ENCODE measurements at regions not wholly inside any gene's neighbourhood (a gene's known extent, or its start where the extent isn't known, plus 50 kb on each side); places are given as distances from the start of the nearest gene placed in this dataset.

- H3K27me3 ChIP-seq, result no peaks in the 10 kb centered on the region
- no peak for ATAC-seq
- no peaks in the 10 kb centered on the region for H3K4me1 ChIP-seq
- TF ChIP-seq, protein P1, sequence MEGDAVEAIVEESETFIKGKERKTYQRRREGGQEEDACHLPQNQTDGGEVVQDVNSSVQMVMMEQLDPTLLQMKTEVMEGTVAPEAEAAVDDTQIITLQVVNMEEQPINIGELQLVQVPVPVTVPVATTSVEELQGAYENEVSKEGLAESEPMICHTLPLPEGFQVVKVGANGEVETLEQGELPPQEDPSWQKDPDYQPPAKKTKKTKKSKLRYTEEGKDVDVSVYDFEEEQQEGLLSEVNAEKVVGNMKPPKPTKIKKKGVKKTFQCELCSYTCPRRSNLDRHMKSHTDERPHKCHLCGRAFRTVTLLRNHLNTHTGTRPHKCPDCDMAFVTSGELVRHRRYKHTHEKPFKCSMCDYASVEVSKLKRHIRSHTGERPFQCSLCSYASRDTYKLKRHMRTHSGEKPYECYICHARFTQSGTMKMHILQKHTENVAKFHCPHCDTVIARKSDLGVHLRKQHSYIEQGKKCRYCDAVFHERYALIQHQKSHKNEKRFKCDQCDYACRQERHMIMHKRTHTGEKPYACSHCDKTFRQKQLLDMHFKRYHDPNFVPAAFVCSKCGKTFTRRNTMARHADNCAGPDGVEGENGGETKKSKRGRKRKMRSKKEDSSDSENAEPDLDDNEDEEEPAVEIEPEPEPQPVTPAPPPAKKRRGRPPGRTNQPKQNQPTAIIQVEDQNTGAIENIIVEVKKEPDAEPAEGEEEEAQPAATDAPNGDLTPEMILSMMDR (IDR thresholded peaks at IDR 0.05), result no peak
- no peak for TF ChIP-seq POLR2AphosphoS5 (IDR thresholded peaks at IDR 0.05)
- no peak for TF ChIP-seq EP300 (IDR thresholded peaks at IDR 0.05)
- no peak for TF ChIP-seq POLR2A (IDR thresholded peaks at IDR 0.05)
- H3K27ac ChIP-seq, result no peak overlapping the region
- 92 to 95% methylated on average over 5 of the region's 5 CpGs for WGBS, 2 donors (ENCODE audit: low coverage in 1 of 2)
- no peak overlapping the region for H3K4me3 ChIP-seq
- no peaks in the 10 kb centered on the region for H3K36me3 ChIP-seq
- H3K9me3 ChIP-seq, result no peaks in the 10 kb centered on the region
Observed at GRCh38 chr20:52667358-52667757, 304.8 kb upstream of the TSHZ2 start.

DNA sequence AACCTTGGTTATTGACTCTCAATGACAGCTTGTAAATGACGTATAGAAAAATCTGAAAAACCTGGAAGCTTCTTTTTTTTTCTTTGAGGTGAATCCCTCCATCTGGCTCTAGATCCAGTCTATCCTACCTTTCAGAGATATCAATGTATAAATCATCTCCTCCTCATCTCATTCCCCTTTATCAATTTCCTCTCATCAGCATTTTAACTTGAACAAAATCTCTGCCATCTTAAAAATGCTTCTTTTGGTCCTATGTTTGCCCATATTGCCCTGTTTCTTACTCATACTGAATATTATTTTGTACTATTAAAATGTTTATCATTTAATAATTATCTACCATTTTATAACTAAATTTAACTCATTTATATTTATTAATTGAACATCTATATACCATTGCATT, 306.7 kb upstream of the TSHZ2 start:
- ATAC-seq, result no peak
- no peak overlapping the region for H3K4me3 ChIP-seq
- no peak overlapping the region for H3K27ac ChIP-seq
- no peaks in the 10 kb centered on the region for H3K9me3 ChIP-seq
- TF ChIP-seq EP300 (IDR thresholded peaks at IDR 0.05), result no peak
- no peak for TF ChIP-seq POLR2A (IDR thresholded peaks at IDR 0.05)
- TF ChIP-seq POLR2AphosphoS5 (IDR thresholded peaks at IDR 0.05), result no peak
- TF ChIP-seq, protein P1 (IDR thresholded peaks at IDR 0.05), result no peak
- H3K4me1 ChIP-seq, result no peaks in the 10 kb centered on the region
- WGBS, 2 donors (ENCODE audit: low coverage in 1 of 2), result 95 to 100% methylated on average over 1 of the region's 1 CpG
- H3K36me3 ChIP-seq, result no peaks in the 10 kb centered on the region
- no peaks in the 10 kb centered on the region for H3K27me3 ChIP-seq

- no peak for ATAC-seq
- Histone ChIP-seq H3K9me3 (no peaks in the 10 kb centered on the region), H3K4me3 (no peak overlapping the region), H3K27me3 (no peaks in the 10 kb centered on the region), H3K27ac (no peak overlapping the region), H3K4me1 (no peaks in the 10 kb centered on the region), H3K36me3 (no peaks in the 10 kb centered on the region)
- WGBS, 2 donors (ENCODE audit: low coverage in 1 of 2), result 72% methylated on average over 3 of the region's 3 CpGs; no CpG with 5 or more reads in 1 of the 2 donors
- TF ChIP-seq POLR2A (IDR thresholded peaks at IDR 0.05) (no peak), EP300 (IDR thresholded peaks at IDR 0.05) (no peak), POLR2AphosphoS5 (IDR thresholded peaks at IDR 0.05) (no peak)
- TF ChIP-seq, protein P1 (IDR thresholded peaks at IDR 0.05), result no peak
Observed at GRCh38 chr20:52655395-52655794, 316.8 kb upstream of the TSHZ2 start.

DNA sequence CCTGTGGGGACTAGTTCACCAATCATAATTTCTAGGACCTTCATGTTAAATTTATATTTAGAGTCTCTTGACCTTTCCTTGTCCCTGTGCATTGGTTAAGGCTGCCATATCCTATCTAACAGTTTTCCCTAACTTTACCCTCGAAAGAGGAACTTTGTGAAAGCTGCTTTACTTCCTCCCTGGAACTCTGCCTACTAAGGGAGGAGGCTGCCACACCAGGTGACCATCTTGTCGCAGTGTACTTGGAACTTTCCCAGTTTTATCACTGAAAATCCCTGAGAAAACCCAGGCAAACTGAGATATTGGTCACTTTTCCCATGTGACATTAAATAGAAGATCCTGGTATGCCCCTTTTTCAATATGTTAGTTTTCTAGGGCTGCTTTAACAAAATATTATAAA, 317.6 kb upstream of the TSHZ2 start:
- Histone ChIP-seq H3K4me1 (no peaks in the 10 kb centered on the region), H3K9me3 (no peaks in the 10 kb centered on the region), H3K27me3 (no peaks in the 10 kb centered on the region), H3K27ac (no peak overlapping the region), H3K36me3 (no peaks in the 10 kb centered on the region), H3K4me3 (no peak overlapping the region)
- TF ChIP-seq EP300 (IDR thresholded peaks at IDR 0.05) (no peak), POLR2AphosphoS5 (IDR thresholded peaks at IDR 0.05) (no peak), POLR2A (IDR thresholded peaks at IDR 0.05) (no peak)
- TF ChIP-seq, protein P1 (IDR thresholded peaks at IDR 0.05), result no peak
- WGBS, 2 donors (ENCODE audit: low coverage in 1 of 2), result 68 to 75% methylated on average over 1 to 2 of the region's 2 CpGs
- ATAC-seq, result no peak

- no peaks in the 10 kb centered on the region for H3K9me3 ChIP-seq
- H3K36me3 ChIP-seq, result no peaks in the 10 kb centered on the region
- no peak for ATAC-seq
- no peak overlapping the region for H3K4me3 ChIP-seq
- TF ChIP-seq EP300 (IDR thresholded peaks at IDR 0.05) (no peak), POLR2AphosphoS5 (IDR thresholded peaks at IDR 0.05) (no peak), POLR2A (IDR thresholded peaks at IDR 0.05) (no peak)
- H3K4me1 ChIP-seq, result no peaks in the 10 kb centered on the region
- H3K27me3 ChIP-seq, result no peaks in the 10 kb centered on the region
- no peak overlapping the region for H3K27ac ChIP-seq
- WGBS, 2 donors (ENCODE audit: low coverage in 1 of 2), result 74 to 78% methylated on average over 3 of the region's 3 CpGs
Observed at GRCh38 chr20:52652271-52652670, 319.9 kb upstream of the TSHZ2 start.

Measured in gastroesophageal sphincter (tissue), 4 donors.